ENCODE measurements at regions not wholly inside any gene's neighbourhood (a gene's known extent, or its start where the extent isn't known, plus 50 kb on each side); places are given as distances from the start of the nearest gene placed in this dataset.
"Not testable (repeated sequence)": the region's sequence is repeated elsewhere in the genome, so short reads cannot be mapped to it uniquely, and the experiment has no call there.

DNA sequence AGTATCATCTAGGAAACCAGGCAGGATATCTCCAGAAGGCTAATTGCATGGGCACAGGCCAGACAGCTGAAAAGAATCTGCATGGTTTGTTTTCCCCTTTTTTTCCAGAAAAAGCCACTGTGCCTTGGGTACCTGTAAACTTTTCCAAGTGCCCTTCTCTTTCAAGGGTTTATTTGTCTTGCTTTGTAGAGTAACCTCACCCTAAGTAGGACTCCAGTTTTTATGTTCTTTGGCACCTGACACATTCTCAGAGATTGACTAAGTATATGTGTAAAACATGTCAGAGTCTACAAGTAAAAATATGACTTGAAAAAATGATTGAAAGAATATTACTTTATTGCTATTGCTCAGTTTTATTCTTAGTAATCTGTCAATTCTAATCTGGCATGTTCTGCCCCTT lies 70.7 kb upstream of the TEX13C start:
- no peak overlapping the region for H3K27ac ChIP-seq
- TF ChIP-seq, protein P1, sequence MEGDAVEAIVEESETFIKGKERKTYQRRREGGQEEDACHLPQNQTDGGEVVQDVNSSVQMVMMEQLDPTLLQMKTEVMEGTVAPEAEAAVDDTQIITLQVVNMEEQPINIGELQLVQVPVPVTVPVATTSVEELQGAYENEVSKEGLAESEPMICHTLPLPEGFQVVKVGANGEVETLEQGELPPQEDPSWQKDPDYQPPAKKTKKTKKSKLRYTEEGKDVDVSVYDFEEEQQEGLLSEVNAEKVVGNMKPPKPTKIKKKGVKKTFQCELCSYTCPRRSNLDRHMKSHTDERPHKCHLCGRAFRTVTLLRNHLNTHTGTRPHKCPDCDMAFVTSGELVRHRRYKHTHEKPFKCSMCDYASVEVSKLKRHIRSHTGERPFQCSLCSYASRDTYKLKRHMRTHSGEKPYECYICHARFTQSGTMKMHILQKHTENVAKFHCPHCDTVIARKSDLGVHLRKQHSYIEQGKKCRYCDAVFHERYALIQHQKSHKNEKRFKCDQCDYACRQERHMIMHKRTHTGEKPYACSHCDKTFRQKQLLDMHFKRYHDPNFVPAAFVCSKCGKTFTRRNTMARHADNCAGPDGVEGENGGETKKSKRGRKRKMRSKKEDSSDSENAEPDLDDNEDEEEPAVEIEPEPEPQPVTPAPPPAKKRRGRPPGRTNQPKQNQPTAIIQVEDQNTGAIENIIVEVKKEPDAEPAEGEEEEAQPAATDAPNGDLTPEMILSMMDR (conservative IDR thresholded peaks at IDR 0.05): no peak

DNA sequence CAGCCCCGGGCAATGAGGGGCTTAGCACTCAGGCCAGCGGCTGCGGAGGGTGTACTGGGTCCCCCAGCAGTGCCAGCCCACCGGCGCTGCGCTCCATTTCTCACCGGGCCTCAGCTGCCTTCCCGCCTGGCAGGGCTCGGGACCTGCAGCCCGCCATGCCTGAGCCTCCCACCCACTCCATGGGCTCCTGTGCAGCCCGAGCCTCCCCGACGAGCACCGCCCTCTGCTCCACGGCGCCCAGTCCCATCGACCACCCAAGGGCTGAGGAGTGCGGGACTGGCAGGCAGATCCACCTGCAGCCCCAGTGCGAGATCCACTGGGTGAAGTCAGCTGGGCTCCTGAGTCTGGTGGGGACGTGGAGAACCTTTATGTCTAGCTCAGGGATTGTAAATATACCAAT lies 63.9 kb upstream of the TEX13C start:
- not testable (repeated sequence) for H3K27ac ChIP-seq

DNA sequence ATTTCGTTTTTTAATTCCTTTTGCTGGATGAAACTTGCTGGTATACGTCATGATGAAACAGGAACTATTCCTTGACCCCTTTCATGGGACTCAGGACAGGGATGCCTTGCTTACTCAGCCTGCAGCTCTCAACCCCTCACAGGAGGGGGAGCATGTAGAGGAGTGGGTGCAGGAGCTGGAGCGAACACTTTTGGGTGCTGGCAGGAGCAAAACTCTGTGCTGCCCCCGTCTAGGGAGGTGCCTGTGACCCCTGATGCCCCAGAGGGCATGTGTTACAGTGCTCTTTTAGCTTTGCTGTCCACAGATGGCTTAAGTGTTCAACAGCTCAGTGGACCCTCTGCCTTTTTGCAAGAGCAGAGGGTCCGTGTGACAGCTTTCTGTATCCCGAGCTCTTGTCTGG lies 56.8 kb upstream of the TEX13C start:
- H3K27ac ChIP-seq: no peak overlapping the region
- TF ChIP-seq, protein P1 (conservative IDR thresholded peaks at IDR 0.05): no peak

DNA sequence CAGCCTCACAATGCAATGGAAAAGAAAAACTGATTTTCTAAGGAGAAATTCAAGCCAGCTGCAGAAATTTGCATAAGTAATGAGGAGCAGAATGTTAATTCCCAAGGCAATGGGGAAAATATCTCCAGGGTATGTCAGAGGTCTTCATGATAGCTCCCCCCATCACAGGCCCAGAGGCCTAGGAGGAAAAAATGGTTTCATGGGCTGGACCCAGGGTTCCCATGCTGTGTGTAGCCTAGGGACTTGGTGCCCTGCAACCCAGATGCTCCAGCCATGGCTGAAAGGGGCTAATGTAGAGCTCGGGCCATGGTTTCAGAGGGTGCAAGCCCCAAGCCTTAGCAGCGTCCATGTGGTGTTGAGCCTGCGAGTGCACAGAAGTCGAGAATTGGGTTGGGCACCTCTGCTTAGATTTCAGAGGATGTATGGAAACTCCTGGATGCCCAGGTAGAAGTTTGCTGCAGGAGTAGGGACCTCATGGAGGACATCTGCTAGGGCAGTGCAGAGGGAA lies 53.5 kb upstream of the TEX13C start:
- TF ChIP-seq, protein P1 (conservative IDR thresholded peaks at IDR 0.05): no peak
- no peak overlapping the region for H3K27ac ChIP-seq

Data from VCaP (cell line).